Immature natural killer cell (primary cell): ENCODE measurements at regions not wholly inside any gene's neighbourhood (a gene's known extent, or its start where the extent isn't known, plus 50 kb on each side); places are given as distances from the start of the nearest gene placed in this dataset.

Experiments used
- DNase-seq, 3 donors: peaks; one replicate each; pipeline ENCODE4 v3.0.0; 2022; ENCODE audit warnings: mixed read lengths in 1 of 3
- H3K27ac Mint-ChIP-seq, 6 donors: one replicate each; pipeline ENCODE4 v1.8.0; 2020; ENCODE audit warnings: mixed read lengths in 6 of 6, mild to moderate bottlenecking in 5 of 6, inconsistent platforms in 4 of 6, moderate library complexity in 3 of 6
- H3K27me3 Mint-ChIP-seq, 3 donors: one replicate each; pipeline ENCODE4 v1.8.0; 2020 to 2021; ENCODE audit warnings: low read depth in 3 of 3, mild to moderate bottlenecking in 3 of 3, mixed read lengths in 3 of 3, moderate library complexity in 3 of 3, inconsistent platforms in 1 of 3
- H3K36me3 Mint-ChIP-seq, 3 donors: one replicate each; pipeline ENCODE4 v1.8.0; 2020; ENCODE audit warnings: mixed read lengths in 3 of 3, inconsistent platforms in 2 of 3, mild to moderate bottlenecking in 2 of 3
- H3K4me1 Mint-ChIP-seq, 2 donors: one replicate each; pipeline ENCODE4 v1.8.0; 2020; ENCODE audit warnings: inconsistent platforms in 2 of 2, mild to moderate bottlenecking in 2 of 2, mixed read lengths in 2 of 2, moderate library complexity in 1 of 2
- H3K4me3 Mint-ChIP-seq, 5 donors: one replicate each; pipeline ENCODE4 v1.8.0; 2020; ENCODE audit warnings: mild to moderate bottlenecking in 5 of 5, mixed read lengths in 5 of 5, inconsistent platforms in 3 of 5, moderate library complexity in 3 of 5
- H3K9me3 Mint-ChIP-seq, 6 donors: one replicate each; pipeline ENCODE4 v1.8.0; 2020; ENCODE audit warnings: mild to moderate bottlenecking in 6 of 6, mixed read lengths in 6 of 6, inconsistent platforms in 4 of 6, moderate library complexity in 3 of 6

DNA sequence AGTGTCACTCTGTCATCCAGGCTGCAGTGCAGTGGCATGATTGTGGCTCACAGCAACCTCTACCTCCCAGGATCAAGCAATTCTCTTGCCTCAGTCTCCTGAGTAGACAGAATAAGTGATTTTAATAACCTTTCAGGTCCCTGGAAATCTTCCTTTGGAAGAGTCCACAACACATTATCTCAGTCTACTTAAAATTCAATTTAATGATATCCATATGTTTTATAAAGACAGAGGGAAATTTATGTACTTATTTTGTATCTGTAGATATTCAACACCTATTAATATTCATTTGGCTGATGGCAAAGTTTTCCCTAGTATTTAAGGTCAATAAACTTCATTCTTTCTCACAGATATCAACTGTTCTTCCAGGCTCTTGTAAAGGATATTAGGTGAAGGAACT is 881.4 kb upstream of the GJE1 start:
- DNase-seq: no peak
- Mint-ChIP-seq H3K9me3 (no peaks in the 10 kb centered on the region), H3K36me3 (no peaks in the 10 kb centered on the region), H3K27ac (no peak overlapping the region), H3K27me3 (peaks cover 0 to 6% (median 4%) of the 10 kb centered on the region in 3 donors), H3K4me1 (no peaks in the 10 kb centered on the region), H3K4me3 (no peak overlapping the region)

DNA sequence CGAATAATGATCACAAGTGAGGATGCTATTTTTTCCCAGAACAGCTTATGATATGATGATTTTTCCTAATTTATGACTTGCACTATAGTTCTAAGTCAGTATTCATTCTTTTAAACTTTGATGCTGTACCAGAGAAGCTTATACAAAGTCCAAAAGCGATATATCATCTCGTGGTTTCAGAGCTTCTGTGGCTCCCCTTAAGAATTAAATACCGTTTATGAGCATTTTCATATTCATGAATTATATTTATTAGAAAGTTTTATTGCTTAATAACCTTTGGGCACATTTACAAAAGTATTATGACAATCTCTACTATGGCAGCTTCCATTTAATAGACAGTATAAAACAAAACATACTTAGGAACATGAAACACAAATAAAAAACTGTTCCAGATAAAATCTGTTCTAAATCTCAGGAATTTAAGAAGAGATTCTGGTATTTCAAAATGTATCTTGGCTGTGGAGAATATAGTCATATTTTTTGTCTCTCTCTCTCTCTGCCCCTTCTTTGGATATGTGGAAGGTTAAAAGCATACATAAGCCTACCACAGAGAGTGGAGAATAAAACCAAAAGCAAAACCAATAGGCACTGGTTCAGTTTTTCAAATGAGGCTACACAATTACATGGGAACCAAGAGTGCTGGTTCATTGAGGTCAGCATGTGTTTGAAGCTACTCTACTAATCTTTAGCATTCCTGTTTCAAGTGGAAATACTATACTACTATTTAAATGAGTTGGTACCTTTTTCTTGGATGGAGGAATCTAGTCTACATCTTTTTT is 884.5 kb upstream of the GJE1 start:
- no peak overlapping the region for H3K27ac Mint-ChIP-seq
- no peak for DNase-seq
- no peaks in the 10 kb centered on the region for H3K36me3 Mint-ChIP-seq
- H3K27me3 Mint-ChIP-seq: no peaks in the 10 kb centered on the region
- no peak overlapping the region for H3K4me3 Mint-ChIP-seq
- H3K9me3 Mint-ChIP-seq: no peaks in the 10 kb centered on the region
- no peaks in the 10 kb centered on the region for H3K4me1 Mint-ChIP-seq

- no peaks in the 10 kb centered on the region for H3K9me3 Mint-ChIP-seq
- no peak overlapping the region for H3K27ac Mint-ChIP-seq
- no peak overlapping the region for H3K4me3 Mint-ChIP-seq
- H3K36me3 Mint-ChIP-seq: no peaks in the 10 kb centered on the region
- H3K27me3 Mint-ChIP-seq: peaks cover 0 to 3% (median 0%) of the 10 kb centered on the region in 3 donors
- DNase-seq: no peak
- H3K4me1 Mint-ChIP-seq: no peaks in the 10 kb centered on the region
Measured at GRCh38 chr6:141244366-141244765, 888.4 kb upstream of the GJE1 start.

DNA sequence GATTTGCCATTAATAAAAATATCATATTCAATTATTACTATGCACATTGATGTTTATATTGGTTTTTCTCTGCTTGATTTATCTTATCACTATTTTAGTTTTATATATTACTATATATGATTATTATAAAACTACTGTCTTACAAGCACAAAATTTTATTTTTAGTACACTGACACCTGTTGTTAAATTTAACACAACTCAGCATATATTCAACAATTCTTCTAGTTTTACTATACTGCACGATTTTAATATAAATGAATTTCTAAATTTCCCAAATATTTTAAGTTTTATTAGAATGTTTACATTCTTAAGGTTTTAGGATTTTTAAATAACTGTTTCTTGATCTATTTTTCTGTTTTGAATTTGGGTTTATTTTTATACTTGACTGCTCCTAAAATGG is 889.8 kb upstream of the GJE1 start:
- H3K27ac Mint-ChIP-seq: no peak overlapping the region
- no peaks in the 10 kb centered on the region for H3K9me3 Mint-ChIP-seq
- no peak overlapping the region for H3K4me3 Mint-ChIP-seq
- no peaks in the 10 kb centered on the region for H3K4me1 Mint-ChIP-seq
- no peaks in the 10 kb centered on the region for H3K36me3 Mint-ChIP-seq
- no peak for DNase-seq
- peaks cover 0 to 3% (median 0%) of the 10 kb centered on the region in 3 donors for H3K27me3 Mint-ChIP-seq

DNA sequence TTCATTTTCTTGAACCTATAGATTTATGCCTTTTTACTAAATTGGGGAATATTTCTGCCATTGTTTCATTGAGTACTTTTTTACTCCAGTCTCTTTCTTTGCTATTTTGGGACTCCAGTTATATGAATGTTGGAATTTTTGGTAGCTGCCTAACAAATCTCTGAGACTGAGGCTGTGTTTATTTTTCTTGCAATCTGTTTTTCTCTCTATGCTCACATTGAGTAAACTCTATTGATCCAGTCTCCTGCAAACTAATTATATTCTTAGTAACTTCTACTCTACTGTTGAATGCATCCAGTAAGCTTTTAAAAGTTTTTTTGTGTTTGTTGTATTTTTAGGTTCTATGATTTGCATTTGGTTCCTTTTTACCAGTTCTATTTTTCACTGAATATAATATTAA is 903.4 kb upstream of the GJE1 start:
- no peak for DNase-seq
- Mint-ChIP-seq H3K4me1 (no peaks in the 10 kb centered on the region), H3K36me3 (no peaks in the 10 kb centered on the region), H3K27me3 (no peaks in the 10 kb centered on the region), H3K4me3 (no peak overlapping the region), H3K9me3 (no peaks in the 10 kb centered on the region), H3K27ac (no peak overlapping the region)

GRCh38 chr6:141218583-141218982 is 914.1 kb upstream of the GJE1 start:
- Mint-ChIP-seq H3K9me3 (peaks cover 0 to 15% (median 1%) of the 10 kb centered on the region in 6 donors), H3K36me3 (no peaks in the 10 kb centered on the region), H3K4me3 (no peak overlapping the region), H3K4me1 (no peaks in the 10 kb centered on the region), H3K27me3 (peaks cover 0 to 2% (median 0%) of the 10 kb centered on the region in 3 donors), H3K27ac (no peak overlapping the region)
- DNase-seq: no peak

GRCh38 chr6:141216726-141217125 is 916.0 kb upstream of the GJE1 start:
- H3K27ac Mint-ChIP-seq: no peak overlapping the region

DNA sequence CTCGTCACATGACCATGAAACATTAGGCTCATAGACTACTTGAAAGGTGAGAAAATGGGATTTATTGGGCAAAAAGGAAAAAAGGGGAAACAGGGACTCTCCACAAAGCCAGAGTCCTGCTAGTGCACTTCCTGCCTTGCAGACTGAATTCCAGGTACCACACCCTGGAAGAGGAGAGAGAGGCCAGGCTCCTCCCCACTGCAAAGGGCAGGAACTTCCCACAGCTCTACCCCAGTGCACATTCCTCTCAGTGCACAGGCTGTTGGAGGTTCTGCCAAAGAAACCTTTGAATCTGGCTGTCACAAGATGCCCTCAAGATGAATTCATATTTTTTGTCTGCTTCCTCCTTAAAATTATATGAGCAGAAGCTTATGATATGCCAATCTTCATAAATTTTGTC is 920.4 kb upstream of the GJE1 start:
- Mint-ChIP-seq H3K27me3 (no peaks in the 10 kb centered on the region), H3K4me1 (no peaks in the 10 kb centered on the region), H3K27ac (no peak overlapping the region), H3K9me3 (peaks cover 0 to 5% (median under 1%) of the 10 kb centered on the region in 6 donors), H3K4me3 (no peak overlapping the region), H3K36me3 (no peaks in the 10 kb centered on the region)
- no peak for DNase-seq

More at GRCh38 chr6:141216726-141217125, 916.0 kb upstream of the GJE1 start:
- no peak for DNase-seq
- H3K9me3 Mint-ChIP-seq: peaks cover 0 to 15% (median 1%) of the 10 kb centered on the region in 6 donors
- no peaks in the 10 kb centered on the region for H3K4me1 Mint-ChIP-seq
- no peak overlapping the region for H3K4me3 Mint-ChIP-seq
- H3K36me3 Mint-ChIP-seq: no peaks in the 10 kb centered on the region
- no peaks in the 10 kb centered on the region for H3K27me3 Mint-ChIP-seq

DNA sequence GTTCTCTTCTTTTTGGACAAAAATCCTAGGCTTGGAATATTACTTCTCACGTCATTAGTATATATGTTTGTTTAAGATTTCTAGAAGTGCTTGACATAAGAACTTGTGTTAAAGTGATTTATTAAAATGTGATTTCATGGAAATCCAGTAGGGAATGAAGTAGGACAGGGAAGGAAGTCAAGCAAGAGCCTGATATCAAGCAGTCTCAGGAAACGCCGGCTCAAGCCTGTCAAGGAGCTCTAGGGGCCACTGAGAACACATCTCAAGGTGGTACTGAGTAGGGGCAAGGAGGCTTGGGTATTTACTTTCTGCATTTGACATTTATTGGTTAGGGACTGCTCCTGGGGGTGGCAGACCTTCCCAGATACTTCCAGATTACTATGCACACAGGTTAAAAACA is 920.9 kb upstream of the GJE1 start:
- Mint-ChIP-seq H3K36me3 (no peaks in the 10 kb centered on the region), H3K4me1 (no peaks in the 10 kb centered on the region)

GRCh38 chr6:141210901-141211300 is 921.8 kb upstream of the GJE1 start:
- Mint-ChIP-seq H3K36me3 (no peaks in the 10 kb centered on the region), H3K9me3 (peaks cover 0 to 6% (median 0%) of the 10 kb centered on the region in 6 donors), H3K27ac (no peak overlapping the region), H3K27me3 (no peaks in the 10 kb centered on the region), H3K4me1 (no peaks in the 10 kb centered on the region), H3K4me3 (no peak overlapping the region)
- no peak for DNase-seq

More for the DNA sequence above, 920.9 kb upstream of the GJE1 start:
- Mint-ChIP-seq H3K9me3 (peaks cover 0 to 2% (median under 1%) of the 10 kb centered on the region in 6 donors), H3K4me3 (no peak overlapping the region), H3K27ac (no peak overlapping the region), H3K27me3 (no peaks in the 10 kb centered on the region)
- DNase-seq: no peak

- peaks cover 0 to 6% (median 0%) of the 10 kb centered on the region in 6 donors for H3K9me3 Mint-ChIP-seq
- H3K27me3 Mint-ChIP-seq: peaks cover 0 to 1% (median 0%) of the 10 kb centered on the region in 3 donors
- no peaks in the 10 kb centered on the region for H3K4me1 Mint-ChIP-seq
- no peak overlapping the region for H3K4me3 Mint-ChIP-seq
- DNase-seq: no peak
- no peak overlapping the region for H3K27ac Mint-ChIP-seq
- no peaks in the 10 kb centered on the region for H3K36me3 Mint-ChIP-seq
Measured at GRCh38 chr6:141209890-141210289, 922.8 kb upstream of the GJE1 start.

GRCh38 chr6:141208101-141208500 is 924.6 kb upstream of the GJE1 start:
- no peak overlapping the region for H3K4me3 Mint-ChIP-seq
- H3K36me3 Mint-ChIP-seq: no peaks in the 10 kb centered on the region
- H3K9me3 Mint-ChIP-seq: peaks cover 0 to 6% (median under 1%) of the 10 kb centered on the region in 6 donors
- peaks cover 0 to 2% (median 0%) of the 10 kb centered on the region in 3 donors for H3K27me3 Mint-ChIP-seq
- DNase-seq: no peak
- no peaks in the 10 kb centered on the region for H3K4me1 Mint-ChIP-seq
- H3K27ac Mint-ChIP-seq: no peak overlapping the region

GRCh38 chr6:141203902-141204575 is 928.7 kb upstream of the GJE1 start:
- peaks cover 0 to 2% (median 0%) of the 10 kb centered on the region in 3 donors for H3K27me3 Mint-ChIP-seq
- H3K36me3 Mint-ChIP-seq: no peaks in the 10 kb centered on the region
- no peaks in the 10 kb centered on the region for H3K4me1 Mint-ChIP-seq
- no peak overlapping the region for H3K27ac Mint-ChIP-seq
- peaks cover 0 to 6% (median under 1%) of the 10 kb centered on the region in 6 donors for H3K9me3 Mint-ChIP-seq
- DNase-seq: no peak
- no peak overlapping the region for H3K4me3 Mint-ChIP-seq

- DNase-seq: no peak
- H3K36me3 Mint-ChIP-seq: no peaks in the 10 kb centered on the region
- no peaks in the 10 kb centered on the region for H3K4me1 Mint-ChIP-seq
- peaks cover 0 to 2% (median 0%) of the 10 kb centered on the region in 3 donors for H3K27me3 Mint-ChIP-seq
- no peak overlapping the region for H3K4me3 Mint-ChIP-seq
- H3K27ac Mint-ChIP-seq: no peak overlapping the region
- H3K9me3 Mint-ChIP-seq: peaks cover 0 to 6% (median under 1%) of the 10 kb centered on the region in 6 donors
Measured at GRCh38 chr6:141202626-141203025, 930.1 kb upstream of the GJE1 start.
